HG03064 (cell line): ENCODE measurements at regions not wholly inside any gene's neighbourhood (a gene's known extent, or its start where the extent isn't known, plus 50 kb on each side); places are given as distances from the start of the nearest gene placed in this dataset.
"Not testable (repeated sequence)": the region's sequence is repeated elsewhere in the genome, so short reads cannot be mapped to it uniquely, and the experiment has no call there.

Experiments
- ATAC-seq: cut with Tn5 transposase; IDR thresholded peaks from one replicate; pipeline ENCODE4 v1.9.1; 2021; ENCODE audit warnings: low read depth; ENCODE audit not compliant: unreplicated experiment

DNA sequence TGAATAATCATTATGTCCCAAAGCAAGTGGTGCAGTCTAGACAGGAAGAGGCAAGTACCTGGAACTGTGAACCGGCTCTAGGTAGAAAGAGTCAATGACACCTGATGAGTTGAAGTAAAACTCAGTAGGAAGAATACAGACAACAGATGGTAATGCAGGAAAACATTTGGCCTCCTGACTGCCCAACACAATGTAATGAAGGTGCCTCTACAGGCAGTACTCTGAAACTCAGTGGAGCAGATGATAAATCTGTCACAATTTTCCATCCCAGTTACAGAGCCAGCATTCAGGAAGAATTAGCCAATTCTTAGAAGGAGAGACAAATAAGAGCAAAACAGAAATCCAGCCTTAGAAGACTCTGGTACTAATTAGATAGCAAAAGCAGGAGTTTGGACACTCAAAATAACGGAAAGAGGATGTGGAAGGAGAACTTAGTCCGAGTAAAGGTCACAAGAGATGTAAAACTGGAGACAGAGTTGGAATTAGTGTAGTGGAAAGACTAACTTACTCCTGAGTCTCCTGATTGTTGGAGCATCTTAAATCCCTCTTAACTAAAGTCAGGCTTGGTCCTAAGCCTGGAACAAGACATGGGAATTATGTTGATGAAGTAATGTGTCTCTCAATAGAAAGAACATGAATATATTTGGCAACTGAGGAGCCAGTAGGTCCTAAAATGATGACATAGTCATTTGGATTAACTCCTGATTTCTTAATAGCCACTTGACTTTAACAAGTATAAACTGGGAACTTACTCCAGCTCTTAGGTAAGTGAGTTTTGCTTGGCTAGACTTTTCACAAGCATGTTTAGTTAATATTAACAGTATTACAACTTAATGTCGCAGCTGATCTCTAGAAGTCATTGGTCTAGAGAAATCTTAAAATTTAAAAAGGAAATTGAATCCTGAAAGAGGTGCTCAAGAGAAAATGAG is 457.3 kb upstream of the MIR17HG start:
- no peak for ATAC-seq

DNA sequence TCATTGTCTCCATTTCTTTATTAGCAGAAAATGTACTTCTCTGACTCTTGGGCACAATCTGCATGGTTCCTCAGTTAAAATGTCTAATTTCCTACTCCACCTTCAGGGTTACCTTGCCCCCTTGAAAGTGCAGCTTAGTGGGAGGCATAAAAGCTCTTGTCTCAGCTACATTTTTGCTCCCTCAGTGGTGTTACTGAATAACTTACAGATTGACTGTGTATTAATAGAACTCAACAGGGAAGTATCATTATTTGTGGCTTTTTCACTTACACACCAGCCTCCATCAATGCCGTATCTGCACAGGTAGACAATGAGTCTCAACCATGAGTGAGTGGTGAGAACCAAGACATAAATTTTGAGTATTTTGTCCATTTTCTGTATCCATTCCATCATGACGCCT is 456.2 kb upstream of the MIR17HG start:
- no peak for ATAC-seq

DNA sequence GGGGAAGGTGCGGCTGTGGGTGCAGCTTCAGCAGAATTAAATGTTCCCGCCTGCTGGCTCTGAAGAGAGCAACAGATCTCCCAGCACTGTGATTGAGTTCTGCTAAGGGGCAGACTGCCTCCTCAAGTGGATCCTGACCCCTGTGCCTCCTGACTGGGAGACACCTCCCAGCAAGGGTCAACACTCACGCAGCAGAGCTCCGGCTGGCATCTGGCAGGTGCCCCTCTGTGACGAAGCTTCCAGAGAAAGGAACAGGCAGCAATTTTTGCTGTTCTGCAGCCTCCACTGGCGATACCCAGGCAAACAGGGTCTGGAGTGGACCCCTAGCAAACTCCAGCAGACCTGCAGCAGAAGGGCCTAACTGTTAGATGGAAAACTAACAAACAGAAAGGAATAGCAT is 454.3 kb upstream of the MIR17HG start:
- ATAC-seq, result not testable (repeated sequence)

DNA sequence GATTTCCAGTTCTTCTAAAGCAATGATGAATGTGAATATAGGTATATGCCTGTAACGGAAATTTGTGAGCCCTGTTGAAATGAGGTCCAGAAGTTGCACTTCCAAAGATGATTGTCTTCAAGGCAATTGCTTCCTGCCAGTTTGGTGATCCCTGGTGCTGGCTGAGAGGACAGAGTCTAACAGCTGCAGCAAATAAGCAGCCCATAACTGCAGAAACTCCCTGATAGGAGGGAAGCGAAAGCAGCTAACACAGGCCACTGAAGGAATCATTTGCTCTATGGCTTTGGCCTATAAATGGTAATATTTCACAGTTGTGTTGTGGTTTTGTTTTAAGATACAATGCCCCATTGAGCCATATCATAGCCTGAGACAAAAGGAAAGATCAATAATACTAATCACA is 451.5 kb upstream of the MIR17HG start:
- no peak for ATAC-seq

DNA sequence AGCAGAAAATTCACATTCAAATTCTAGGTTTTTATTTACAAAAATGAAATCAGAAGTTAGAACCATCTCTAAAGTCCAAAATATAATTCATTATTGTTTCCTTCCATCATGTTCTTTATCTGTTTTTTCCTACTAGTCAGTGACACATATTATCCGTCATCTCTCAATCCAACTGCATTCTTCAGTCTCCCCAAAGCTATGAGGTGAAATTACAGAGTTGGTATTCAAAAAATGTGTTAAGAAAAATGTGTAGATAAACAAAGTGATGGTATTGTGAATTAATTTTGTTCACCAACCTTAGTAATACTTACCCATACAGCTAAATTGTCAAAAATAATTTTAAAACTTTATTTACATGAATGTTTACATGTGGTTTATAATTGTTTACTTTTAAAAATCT is 448.7 kb upstream of the MIR17HG start:
- no peak for ATAC-seq

DNA sequence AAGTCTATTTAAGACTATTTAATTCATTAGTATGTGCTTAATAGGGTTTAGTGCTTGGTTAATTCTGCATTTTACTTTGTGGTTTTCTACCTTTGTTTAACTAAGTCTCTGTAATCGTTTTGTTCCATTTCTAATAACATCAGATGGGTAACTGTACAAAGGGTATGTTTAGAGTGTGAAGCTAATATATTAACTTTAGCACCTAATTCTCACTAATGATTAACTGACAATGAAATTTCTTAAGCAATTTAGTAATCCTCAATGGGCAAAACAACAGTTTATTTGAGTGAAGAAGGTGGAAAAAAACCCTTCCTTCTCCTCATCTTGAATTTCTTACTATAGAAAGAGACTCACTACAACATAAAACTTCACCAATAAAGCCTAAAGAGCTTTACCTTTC is 448.1 kb upstream of the MIR17HG start:
- no peak for ATAC-seq

DNA sequence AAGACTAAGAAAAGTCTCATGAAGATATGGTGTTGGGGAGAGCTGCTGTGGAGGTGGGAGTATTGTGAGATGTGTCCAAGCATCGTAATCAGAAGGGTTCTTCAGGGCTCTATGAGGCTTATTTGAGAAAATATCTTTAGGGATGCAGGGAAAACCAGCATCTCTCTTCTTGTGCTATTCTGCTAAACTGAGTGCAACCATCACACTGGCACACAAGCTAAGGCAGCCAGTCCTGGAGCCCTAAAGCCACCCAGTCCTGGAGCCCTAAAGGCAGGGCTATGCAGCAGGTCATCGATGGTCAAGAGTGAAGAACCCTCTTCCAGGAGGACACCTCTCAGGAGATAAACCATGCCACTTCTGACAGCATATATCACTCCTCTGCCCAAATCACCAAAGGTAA is 445.2 kb upstream of the MIR17HG start:
- no peak for ATAC-seq

DNA sequence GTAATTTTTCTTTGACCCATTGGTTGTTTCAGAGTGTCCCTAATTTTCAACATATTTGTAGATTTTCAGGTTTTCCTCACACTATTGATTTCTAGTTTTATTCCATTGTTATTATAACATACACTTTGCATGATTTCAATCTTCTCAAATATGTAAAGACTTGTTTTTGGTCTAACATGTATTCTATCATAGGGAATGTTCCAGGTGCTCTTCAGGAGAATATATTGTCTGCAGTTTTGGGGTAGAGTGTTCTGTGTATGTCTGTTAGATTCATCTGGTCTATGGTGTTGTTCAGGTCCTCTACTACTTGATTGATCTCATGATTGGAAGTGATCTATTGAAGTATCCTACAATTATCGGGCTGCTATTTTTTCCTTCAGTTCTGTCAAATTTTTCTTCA is 440.9 kb upstream of the MIR17HG start:
- no peak for ATAC-seq

DNA sequence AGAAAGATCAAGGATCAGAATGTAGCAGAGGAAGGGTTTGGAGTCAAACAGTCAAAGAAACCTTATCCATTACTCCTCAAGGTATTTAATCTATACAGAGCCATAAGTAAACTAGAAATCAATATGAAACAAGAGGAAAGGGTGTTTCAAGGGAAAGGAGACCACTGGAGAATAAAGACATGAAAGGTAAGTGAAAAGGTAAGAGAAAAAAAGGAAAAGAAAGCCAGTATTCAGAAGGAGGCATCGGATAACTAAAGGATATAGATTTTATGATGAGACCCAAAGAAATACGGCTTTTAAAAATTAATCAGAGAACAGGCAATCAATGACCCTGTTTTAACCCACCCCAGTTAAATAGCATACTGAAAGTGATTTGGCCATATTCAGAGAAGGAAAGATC is 438.7 kb upstream of the MIR17HG start:
- no peak for ATAC-seq

DNA sequence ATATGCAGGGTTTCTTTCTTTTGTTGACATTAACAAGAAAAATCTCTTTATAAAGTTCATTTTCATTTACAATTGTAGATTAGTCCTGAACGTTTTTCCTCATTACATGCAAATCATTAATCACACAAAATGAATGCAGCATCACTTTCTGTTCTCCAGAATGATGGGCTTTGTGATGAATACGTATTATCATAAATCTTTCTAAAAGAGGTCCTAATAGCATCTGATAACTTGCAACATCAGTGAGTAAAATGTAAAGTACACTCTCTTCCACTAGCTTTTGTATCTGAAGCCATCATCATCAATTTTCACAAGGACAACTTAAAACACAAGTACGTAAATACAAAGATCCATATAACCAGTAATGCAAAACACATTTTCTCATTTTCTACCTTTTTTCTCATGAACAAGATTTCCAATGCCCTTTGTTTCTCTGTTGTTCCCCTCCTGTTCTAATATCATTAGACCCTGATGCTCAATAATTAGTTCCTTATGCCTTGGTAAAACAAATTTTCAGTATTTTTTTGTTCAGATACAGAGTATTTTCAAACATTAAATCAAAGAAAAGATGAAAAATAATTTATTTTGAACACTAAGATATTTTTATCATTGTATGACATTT is 437.4 kb upstream of the MIR17HG start:
- ATAC-seq, result no peak

DNA sequence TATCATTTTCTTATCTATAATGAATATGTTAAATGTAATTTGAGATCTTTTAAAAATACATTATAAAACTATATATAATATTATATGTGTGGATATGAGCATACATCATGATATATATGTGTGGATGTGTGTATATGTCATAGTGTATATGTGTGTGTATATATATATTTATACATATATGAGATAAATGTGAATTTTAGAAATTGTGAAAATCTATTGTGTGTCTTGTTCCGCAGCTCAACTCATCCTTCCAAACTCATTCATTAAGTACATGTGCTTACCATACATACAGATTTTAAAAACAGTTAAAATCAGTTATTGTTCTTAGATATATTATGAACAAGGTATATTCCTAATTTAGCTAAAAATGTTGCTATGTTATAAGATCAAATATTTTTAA is 435.2 kb upstream of the MIR17HG start:
- ATAC-seq, result no peak

DNA sequence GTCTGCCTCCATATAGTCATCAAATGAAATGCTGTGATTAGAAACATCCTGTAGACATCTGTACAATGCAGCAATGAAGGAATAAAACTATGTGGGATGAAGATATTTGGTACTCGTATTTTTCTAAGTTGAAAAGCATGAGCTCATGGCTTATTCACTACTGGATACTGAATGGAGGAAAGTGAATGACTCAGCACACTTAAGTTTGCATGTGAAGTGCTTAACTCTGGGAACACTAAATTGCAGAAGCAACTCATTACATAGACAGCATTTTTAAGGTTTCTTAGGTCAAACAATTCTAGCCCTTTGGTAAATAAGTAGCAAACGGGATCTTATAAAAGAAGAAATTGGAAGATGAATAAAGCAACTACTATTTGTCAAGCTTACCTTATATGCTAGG is 429.0 kb upstream of the MIR17HG start:
- ATAC-seq, result no peak

DNA sequence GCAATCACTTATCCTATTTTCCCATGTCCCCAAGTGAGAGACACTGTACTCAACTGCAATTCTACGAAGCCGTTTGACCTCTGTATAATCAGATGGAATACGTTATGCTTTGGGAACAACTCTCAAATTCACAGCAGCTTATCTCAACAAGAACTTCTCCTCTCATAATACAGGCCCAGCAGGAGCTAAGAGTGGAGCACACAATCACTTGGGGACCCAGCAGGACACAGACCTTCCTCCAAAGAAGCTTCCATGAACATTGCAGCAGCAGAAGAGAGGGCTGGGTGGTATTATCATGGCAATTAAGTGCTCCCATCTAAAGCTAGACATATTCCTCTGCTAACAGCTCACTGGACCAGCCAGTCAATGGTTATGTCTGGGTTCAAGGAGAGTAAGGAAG is 428.3 kb upstream of the MIR17HG start:
- no peak for ATAC-seq

DNA sequence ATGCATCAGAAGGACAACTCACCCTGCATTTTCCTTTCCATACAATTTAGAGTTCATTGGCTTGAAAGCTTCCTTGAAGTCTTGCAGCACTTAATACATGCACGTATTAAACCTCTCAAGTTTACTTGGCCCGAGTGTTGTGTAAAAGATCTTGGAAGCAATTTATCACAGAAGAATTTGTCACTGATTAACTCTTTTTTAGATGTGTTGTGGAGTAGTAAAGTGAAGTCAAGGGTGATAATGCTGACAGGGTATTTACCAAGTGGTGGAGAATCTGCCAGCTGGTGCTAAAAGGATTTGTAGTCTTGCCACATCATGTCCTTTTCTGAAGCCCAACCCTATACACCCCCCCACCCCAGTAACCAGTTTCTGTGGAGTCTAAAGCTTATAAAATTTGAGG is 421.0 kb upstream of the MIR17HG start:
- no peak for ATAC-seq

DNA sequence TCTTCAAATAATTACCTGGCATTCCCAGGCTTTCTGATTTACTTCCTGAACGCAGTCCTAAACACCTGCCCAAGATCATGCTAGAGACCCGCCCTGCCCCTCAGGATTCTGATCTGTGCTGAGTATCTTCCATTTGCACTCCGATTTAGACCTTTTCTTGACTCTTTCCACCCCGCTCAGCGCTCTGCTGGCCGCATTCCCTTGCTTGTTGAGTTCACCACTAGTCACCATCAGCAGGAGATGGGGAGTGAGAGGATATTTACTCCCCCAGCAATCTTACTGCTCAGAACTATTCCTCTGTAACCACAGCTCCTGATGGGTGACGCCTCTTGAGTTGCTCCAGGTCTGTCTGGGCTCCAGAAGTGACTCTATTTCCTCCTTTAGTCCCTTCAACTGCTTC is 419.4 kb upstream of the MIR17HG start:
- no peak for ATAC-seq

DNA sequence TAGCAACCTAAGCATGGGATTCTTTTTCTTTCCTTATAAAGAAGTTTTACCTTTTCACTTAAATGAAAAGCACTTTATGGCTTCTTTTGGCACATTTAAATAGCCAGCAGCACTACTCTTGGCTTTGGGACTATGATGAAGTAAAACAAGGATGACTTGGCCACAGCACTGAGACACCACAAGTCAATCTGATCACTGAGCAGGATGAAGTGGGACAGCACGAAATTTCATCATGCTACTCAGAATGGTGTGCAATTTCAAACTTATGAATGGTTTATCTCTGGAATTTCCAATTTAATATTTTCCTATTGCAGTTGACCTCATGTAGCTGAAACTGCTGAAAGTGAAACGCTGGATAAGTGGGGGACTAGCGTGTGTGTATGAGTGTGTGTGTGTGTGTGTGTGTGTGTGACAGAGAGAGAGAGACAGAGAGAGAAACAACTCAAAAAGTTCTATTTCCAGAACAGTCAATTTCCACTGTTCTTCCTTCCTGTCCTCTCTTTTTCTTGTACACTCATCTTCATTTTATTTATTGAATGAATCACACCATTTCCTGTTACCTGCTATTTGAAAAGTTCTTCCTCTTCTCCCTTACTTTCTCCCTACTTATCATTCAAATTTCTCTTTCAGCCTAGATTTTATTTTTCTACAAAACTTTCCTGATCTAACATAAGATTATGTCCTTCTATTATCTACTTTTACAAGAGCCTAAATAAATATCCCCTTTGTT is 414.2 kb upstream of the MIR17HG start:
- no peak for ATAC-seq

DNA sequence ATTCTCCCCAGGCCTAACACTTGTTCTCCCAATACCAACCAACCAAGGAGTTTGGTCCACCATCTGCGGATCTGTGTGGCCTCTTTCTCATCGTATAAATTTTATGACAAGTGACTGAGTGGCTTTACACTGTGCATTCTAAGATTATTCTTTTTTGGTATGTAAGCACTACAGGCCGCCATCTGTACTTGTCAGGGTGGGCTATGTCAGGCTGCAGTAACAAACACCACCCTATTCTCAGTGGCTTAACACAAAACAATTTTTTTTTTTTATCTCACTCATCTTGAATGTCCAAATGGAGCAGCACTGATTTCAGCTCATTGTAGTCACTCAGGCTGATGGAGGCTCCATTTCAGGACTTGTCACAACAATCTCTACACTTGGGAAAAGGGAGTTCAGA is 412.7 kb upstream of the MIR17HG start:
- no peak for ATAC-seq

DNA sequence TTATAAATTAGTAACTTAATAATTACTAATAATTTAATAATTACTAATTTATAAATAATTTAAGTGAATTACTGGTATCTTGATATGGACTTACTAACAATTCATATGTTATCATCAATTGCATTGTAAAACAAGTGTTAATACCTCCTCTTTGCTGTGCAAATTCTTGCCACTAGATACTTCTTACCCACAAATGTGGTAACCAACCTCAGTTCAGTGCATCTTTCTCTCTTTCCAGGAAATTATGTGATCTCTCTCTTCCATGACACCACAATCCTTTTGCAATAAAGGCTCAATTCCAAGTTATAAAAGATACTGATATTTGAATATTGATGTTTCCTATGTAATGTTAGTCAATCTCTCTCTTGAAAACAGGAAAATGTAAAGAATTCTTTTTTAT is 408.6 kb upstream of the MIR17HG start:
- ATAC-seq, result no peak

DNA sequence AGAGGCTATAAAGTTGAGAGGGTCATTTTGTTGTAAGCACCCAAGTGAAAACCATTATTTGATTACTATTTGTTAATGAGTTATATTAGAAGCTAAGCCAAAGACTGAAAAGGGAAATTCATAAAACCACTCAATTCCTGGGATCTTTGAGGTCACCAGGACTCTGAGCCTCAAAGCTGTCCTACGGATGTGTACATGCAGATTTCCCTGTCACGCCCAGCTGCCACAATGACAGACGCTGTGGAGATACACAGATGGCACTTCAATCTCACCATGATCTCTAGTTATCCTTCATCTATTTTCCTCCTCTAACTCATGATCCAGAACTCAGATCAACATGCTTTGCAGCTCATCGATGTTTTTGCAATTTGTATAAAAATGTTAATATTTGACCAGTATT is 403.5 kb upstream of the MIR17HG start:
- no peak for ATAC-seq

DNA sequence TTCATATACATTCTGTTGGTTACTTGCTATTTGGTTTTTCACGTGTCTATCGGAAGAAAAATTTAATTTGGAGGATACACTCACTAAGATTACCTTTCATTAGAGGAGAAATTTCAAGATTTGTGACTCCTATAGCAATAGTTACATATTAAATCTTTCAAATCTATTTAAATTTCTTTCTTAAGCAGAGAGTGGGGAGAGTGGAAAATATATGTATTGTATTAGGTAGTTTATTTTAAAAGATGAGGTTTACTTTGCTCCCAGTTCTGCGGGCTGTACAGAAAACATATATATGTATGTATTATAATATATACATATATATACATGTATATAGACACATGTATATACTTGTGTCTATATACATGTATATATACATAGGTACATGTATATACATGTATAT is 402.3 kb upstream of the MIR17HG start:
- not testable (repeated sequence) for ATAC-seq

DNA sequence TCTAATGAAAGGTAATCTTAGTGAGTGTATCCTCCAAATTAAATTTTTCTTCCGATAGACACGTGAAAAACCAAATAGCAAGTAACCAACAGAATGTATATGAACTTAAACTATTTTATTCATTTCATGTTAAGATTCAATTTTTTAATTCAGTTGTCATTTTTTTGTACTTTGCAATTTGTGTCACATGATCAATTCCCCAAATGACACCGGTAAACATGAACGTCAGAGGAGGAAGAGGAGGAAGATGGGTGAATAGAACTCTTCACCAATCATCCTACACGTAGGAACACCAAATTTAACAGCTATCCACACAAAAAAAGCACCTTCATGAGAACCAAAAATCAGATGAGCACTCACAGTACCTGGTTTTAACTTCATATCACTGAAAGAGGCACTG is 401.4 kb upstream of the MIR17HG start:
- ATAC-seq, result not testable (repeated sequence)

DNA sequence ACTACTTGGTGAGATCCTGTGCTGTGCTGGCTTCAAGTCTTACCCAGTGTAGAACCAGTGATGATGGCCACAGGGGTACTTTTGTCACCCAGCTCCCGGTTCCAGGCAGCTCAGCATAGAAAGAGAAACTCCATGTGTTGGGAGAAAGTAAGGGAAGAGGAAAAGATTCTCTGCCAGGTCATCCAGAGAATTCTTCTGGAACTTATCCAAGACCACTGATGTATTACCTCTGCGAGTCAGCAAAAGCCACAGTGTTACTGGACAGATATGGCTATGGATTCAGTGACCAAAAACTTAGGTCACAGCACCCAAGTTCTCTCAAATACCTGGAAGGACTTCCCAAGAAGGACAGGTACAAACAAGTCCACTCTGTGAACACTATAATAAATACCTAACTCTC is 399.5 kb upstream of the MIR17HG start:
- no peak for ATAC-seq
